K562 (cell line): ENCODE measurements at regions not wholly inside any gene's neighbourhood (a gene's known extent, or its start where the extent isn't known, plus 50 kb on each side); places are given as distances from the start of the nearest gene placed in this dataset.

ENCODE experiments used
- TF ChIP-seq, protein P1 (sequence below): fragments of 450-650 bp; IDR thresholded peaks from 2 replicates; pipeline ENCODE4 v1.6.1; 2016; ENCODE audit warnings: mild to moderate bottlenecking, moderate library complexity

DNA sequence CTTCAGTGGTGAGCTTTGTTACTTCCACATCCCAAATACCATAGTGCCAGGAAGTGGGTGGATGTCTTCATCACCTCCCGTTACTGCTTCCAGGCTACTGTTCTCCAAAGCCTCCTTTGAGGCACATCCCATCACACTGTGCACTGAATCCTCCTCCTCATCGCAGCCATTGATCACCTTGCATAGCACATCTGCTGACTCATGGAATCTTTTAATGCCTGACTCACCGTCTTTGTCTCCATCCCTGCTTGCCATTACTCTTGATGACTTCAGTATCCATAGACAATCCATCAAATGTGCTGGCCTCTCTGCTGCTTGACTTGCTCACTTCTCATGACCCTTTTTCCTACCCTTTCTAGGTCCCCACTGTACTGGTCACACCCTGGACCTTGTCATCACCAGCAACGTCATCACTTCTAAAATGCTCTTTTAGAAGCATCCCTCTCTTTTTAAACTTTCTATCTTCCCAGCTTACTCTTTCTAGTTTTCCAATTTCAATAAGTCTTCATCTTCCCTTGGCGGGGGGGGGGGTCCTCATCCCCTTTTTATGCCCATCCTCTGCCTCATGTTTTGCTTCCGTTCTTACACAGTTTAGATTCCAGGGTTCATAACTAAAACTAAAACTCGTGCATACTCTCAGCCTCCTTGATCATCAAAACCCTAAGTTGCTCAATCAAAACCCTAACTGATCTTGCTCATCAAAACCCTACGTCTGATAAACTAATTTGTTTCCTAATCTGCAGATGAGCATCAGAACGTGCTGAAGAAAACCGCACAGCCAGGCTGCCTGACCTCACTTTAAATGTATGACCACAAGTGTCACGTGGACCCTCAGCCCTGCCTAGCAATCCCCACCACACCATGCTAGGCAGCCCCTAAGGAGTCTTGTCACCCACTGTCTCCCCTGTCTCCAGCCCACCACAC lies 289.7 kb upstream of the ZFHX3 start (continued):
- TF ChIP-seq, protein P1, sequence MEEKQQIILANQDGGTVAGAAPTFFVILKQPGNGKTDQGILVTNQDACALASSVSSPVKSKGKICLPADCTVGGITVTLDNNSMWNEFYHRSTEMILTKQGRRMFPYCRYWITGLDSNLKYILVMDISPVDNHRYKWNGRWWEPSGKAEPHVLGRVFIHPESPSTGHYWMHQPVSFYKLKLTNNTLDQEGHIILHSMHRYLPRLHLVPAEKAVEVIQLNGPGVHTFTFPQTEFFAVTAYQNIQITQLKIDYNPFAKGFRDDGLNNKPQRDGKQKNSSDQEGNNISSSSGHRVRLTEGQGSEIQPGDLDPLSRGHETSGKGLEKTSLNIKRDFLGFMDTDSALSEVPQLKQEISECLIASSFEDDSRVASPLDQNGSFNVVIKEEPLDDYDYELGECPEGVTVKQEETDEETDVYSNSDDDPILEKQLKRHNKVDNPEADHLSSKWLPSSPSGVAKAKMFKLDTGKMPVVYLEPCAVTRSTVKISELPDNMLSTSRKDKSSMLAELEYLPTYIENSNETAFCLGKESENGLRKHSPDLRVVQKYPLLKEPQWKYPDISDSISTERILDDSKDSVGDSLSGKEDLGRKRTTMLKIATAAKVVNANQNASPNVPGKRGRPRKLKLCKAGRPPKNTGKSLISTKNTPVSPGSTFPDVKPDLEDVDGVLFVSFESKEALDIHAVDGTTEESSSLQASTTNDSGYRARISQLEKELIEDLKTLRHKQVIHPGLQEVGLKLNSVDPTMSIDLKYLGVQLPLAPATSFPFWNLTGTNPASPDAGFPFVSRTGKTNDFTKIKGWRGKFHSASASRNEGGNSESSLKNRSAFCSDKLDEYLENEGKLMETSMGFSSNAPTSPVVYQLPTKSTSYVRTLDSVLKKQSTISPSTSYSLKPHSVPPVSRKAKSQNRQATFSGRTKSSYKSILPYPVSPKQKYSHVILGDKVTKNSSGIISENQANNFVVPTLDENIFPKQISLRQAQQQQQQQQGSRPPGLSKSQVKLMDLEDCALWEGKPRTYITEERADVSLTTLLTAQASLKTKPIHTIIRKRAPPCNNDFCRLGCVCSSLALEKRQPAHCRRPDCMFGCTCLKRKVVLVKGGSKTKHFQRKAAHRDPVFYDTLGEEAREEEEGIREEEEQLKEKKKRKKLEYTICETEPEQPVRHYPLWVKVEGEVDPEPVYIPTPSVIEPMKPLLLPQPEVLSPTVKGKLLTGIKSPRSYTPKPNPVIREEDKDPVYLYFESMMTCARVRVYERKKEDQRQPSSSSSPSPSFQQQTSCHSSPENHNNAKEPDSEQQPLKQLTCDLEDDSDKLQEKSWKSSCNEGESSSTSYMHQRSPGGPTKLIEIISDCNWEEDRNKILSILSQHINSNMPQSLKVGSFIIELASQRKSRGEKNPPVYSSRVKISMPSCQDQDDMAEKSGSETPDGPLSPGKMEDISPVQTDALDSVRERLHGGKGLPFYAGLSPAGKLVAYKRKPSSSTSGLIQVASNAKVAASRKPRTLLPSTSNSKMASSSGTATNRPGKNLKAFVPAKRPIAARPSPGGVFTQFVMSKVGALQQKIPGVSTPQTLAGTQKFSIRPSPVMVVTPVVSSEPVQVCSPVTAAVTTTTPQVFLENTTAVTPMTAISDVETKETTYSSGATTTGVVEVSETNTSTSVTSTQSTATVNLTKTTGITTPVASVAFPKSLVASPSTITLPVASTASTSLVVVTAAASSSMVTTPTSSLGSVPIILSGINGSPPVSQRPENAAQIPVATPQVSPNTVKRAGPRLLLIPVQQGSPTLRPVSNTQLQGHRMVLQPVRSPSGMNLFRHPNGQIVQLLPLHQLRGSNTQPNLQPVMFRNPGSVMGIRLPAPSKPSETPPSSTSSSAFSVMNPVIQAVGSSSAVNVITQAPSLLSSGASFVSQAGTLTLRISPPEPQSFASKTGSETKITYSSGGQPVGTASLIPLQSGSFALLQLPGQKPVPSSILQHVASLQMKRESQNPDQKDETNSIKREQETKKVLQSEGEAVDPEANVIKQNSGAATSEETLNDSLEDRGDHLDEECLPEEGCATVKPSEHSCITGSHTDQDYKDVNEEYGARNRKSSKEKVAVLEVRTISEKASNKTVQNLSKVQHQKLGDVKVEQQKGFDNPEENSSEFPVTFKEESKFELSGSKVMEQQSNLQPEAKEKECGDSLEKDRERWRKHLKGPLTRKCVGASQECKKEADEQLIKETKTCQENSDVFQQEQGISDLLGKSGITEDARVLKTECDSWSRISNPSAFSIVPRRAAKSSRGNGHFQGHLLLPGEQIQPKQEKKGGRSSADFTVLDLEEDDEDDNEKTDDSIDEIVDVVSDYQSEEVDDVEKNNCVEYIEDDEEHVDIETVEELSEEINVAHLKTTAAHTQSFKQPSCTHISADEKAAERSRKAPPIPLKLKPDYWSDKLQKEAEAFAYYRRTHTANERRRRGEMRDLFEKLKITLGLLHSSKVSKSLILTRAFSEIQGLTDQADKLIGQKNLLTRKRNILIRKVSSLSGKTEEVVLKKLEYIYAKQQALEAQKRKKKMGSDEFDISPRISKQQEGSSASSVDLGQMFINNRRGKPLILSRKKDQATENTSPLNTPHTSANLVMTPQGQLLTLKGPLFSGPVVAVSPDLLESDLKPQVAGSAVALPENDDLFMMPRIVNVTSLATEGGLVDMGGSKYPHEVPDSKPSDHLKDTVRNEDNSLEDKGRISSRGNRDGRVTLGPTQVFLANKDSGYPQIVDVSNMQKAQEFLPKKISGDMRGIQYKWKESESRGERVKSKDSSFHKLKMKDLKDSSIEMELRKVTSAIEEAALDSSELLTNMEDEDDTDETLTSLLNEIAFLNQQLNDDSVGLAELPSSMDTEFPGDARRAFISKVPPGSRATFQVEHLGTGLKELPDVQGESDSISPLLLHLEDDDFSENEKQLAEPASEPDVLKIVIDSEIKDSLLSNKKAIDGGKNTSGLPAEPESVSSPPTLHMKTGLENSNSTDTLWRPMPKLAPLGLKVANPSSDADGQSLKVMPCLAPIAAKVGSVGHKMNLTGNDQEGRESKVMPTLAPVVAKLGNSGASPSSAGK, result no peak
